ENCODE measurements at regions not wholly inside any gene's neighbourhood (a gene's known extent, or its start where the extent isn't known, plus 50 kb on each side); places are given as distances from the start of the nearest gene placed in this dataset.

DNA sequence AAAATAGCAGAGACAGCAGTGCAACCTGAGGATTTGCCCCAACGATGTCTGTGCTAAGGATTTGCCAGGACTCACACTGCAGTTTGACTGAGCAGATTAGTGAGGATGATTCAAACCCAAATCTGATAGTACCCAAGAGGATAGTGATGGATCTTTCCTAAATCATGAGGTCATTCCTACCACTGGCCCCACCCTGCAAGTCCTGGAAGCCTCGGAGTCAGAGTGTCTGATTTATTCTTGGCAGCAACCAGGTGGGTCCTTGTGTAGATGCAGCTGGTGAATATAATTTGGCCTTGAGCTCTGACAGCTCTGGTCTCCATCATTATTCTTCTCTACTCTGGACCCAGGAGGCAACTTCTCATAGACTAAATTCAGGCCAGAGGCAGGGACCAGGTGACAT lies 179.3 kb upstream of the RAG2 start:
- POLR2A ChIA-PET = no interaction called here
- CTCF ChIA-PET = no interaction called here
- DNase-seq (ENCODE audit: extremely low spot score) = no peak
- TF ChIP-seq FOXK2 (IDR thresholded peaks at IDR 0.05) (no peak), NFRKB (IDR thresholded peaks at IDR 0.05) (no peak), HDGF (IDR thresholded peaks at IDR 0.05; ENCODE audit: borderline replicate concordance) (no peak), L3MBTL2 (conservative IDR thresholded peaks at IDR 0.05) (no peak), SP1 (IDR thresholded peaks at IDR 0.05) (no peak), FOXM1 (IDR thresholded peaks at IDR 0.05; ENCODE audit: borderline replicate concordance) (no peak), LEF1 (IDR thresholded peaks at IDR 0.05; ENCODE audit: borderline replicate concordance) (no peak), ZNF384 (IDR thresholded peaks at IDR 0.05) (no peak), CTBP1 (IDR thresholded peaks at IDR 0.05; ENCODE audit: borderline replicate concordance) (no peak), BHLHE40 (IDR thresholded peaks at IDR 0.05; ENCODE audit: borderline replicate concordance) (no peak), TARDBP (IDR thresholded peaks at IDR 0.05) (no peak), SUZ12 (IDR thresholded peaks at IDR 0.05) (no peak), FOXA1 (IDR thresholded peaks at IDR 0.05) (no peak), ELF4 (IDR thresholded peaks at IDR 0.05) (no peak), ARNT (IDR thresholded peaks at IDR 0.05) (no peak)
- TF ChIP-seq, protein P1, sequence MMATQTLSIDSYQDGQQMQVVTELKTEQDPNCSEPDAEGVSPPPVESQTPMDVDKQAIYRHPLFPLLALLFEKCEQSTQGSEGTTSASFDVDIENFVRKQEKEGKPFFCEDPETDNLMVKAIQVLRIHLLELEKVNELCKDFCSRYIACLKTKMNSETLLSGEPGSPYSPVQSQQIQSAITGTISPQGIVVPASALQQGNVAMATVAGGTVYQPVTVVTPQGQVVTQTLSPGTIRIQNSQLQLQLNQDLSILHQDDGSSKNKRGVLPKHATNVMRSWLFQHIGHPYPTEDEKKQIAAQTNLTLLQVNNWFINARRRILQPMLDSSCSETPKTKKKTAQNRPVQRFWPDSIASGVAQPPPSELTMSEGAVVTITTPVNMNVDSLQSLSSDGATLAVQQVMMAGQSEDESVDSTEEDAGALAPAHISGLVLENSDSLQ (IDR thresholded peaks at IDR 0.05) = no peak

DNA sequence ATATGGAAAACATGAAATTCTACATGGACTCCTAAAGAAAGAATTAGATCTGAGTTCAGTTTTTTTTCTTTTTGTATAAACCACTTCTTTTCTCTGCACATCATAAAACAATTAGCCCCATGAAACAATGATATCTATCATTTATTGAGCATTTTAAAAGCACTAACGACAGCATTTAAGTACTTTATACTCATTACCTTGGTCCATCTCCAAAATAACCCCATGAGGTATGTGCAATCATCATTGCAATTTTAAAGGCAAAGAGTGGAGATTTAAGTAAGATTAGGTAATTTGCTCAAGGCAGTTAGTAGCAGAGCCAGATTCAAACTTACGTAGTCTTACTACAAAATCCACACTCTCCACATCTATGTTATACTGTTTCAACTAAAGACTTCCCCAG lies 177.7 kb upstream of the RAG2 start:
- ChIA-PET CTCF (no interaction called here), POLR2A (no interaction called here)
- no peak for TF ChIP-seq ZNF384 (IDR thresholded peaks at IDR 0.05)
- TF ChIP-seq ELF4 (IDR thresholded peaks at IDR 0.05) = no peak
- no peak for TF ChIP-seq FOXA1 (IDR thresholded peaks at IDR 0.05)
- TF ChIP-seq, protein P1 (IDR thresholded peaks at IDR 0.05) = no peak
- DNase-seq (ENCODE audit: extremely low spot score) = no peak

DNA sequence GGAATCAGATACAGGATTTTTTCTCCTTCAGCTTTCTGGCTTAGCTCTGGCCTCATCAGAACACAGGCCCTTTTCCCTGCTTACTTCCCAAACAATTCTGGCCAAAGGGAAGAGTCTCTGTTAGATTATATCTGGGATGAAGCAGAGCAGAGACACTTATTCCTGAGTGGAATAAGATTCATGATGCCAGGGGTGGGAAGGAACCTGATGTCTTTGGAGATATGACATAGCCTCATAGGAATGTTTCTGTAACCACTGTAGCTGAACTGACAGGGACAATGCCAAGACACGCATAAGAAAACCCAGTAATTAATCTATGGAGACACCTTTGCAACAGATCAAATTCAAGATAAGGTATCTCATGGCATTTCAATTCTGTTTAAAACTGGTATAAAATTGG lies 177.1 kb upstream of the RAG2 start:
- CTCF ChIA-PET = interaction anchor here (1.2 kb wide), 1 partner anchor 28 kb away, joined by 3 read pairs; no protein-coding TSS in a partner anchor
- no peak for TF ChIP-seq FOXM1 (IDR thresholded peaks at IDR 0.05; ENCODE audit: borderline replicate concordance)
- TF ChIP-seq SP1 (IDR thresholded peaks at IDR 0.05) = no peak
- TF ChIP-seq FOXA1 (IDR thresholded peaks at IDR 0.05) = no peak
- no peak for TF ChIP-seq ARNT (IDR thresholded peaks at IDR 0.05)
- no peak for TF ChIP-seq HDGF (IDR thresholded peaks at IDR 0.05; ENCODE audit: borderline replicate concordance)
- TF ChIP-seq CTBP1 (IDR thresholded peaks at IDR 0.05; ENCODE audit: borderline replicate concordance) = no peak
- no peak for TF ChIP-seq TARDBP (IDR thresholded peaks at IDR 0.05)
- DNase-seq (ENCODE audit: extremely low spot score) = no peak
- POLR2A ChIA-PET = no interaction called here

DNA sequence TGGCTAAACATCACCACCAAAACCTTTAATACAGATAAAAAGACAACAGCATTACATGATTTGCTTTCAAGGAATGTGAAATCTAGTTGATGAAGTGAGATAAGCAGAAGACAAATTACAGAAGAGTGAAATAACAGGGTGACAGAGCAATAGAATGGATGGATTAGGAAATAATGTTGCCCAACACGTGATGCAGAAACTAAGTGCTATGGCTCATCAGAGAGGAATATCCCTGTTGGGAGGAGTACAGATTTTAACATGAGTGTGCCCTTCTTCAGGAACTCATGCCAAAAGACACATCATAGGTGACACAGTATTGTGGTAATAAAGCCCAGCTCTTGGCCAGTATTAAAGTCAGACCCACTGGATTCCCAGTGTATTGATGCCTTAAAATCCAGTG lies 176.6 kb upstream of the RAG2 start:
- POLR2A ChIA-PET = no interaction called here
- CTCF ChIA-PET = interaction anchor here (1.2 kb wide), 1 partner anchor 28 kb away, joined by 3 read pairs; no protein-coding TSS in a partner anchor
- TF ChIP-seq NFRKB (IDR thresholded peaks at IDR 0.05) = no peak
- DNase-seq (ENCODE audit: extremely low spot score) = no peak

DNA sequence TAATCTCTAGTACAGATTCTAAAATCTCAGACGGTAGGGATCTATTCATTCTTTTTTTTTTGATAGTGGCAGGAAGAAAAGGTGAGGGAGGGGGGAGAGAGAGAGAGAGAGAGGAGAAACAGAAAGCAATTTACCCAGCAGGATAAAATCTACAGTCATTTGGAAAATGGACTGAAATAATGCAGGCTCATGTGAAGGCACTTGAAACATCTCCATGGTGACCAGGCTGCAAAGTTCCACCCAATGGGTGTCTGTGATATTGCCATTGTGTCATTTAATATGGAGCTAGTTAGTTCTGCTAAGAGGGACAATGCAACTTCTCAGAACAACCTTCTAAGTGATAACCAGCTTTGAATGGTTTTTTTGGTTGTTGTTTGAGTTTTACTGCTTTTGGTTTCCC lies 165.2 kb upstream of the RAG2 start:
- no peak for TF ChIP-seq TARDBP (IDR thresholded peaks at IDR 0.05)
- TF ChIP-seq FOXM1 (IDR thresholded peaks at IDR 0.05; ENCODE audit: borderline replicate concordance) = no peak
- no peak for TF ChIP-seq FOXA1 (IDR thresholded peaks at IDR 0.05)
- TF ChIP-seq SUZ12 (IDR thresholded peaks at IDR 0.05) = no peak
- no peak for TF ChIP-seq ARNT (IDR thresholded peaks at IDR 0.05)
- TF ChIP-seq HDGF (IDR thresholded peaks at IDR 0.05; ENCODE audit: borderline replicate concordance) = no peak
- no peak for TF ChIP-seq SP1 (IDR thresholded peaks at IDR 0.05)
- TF ChIP-seq CTBP1 (IDR thresholded peaks at IDR 0.05; ENCODE audit: borderline replicate concordance) = no peak
- no peak for TF ChIP-seq ZNF384 (IDR thresholded peaks at IDR 0.05)
- no peak for TF ChIP-seq LEF1 (IDR thresholded peaks at IDR 0.05; ENCODE audit: borderline replicate concordance)
- no peak for TF ChIP-seq FOXK2 (IDR thresholded peaks at IDR 0.05)
- TF ChIP-seq, protein P1 (IDR thresholded peaks at IDR 0.05) = no peak
- no peak for TF ChIP-seq BHLHE40 (IDR thresholded peaks at IDR 0.05; ENCODE audit: borderline replicate concordance)
- ChIA-PET POLR2A (no interaction called here), CTCF (no interaction called here)
- no peak for DNase-seq (ENCODE audit: extremely low spot score)

DNA sequence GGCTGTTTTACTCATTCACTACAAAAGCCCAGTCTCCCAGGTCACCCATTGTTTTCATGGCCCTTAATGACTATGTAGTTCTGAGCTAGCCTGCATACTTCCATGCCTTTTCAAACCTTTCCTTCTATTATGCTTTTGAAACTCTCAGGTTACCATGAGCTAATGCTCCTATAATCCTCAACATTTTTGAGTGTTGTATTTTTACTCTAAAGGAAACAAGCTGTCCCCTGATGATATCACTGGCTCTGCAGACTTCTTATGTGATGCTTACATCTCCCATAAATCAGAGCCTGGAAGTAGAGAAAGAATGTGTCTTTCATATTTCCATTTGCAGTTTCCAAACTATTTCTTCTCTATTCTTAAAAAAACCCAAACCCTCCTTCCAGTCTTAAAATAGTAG lies 159.0 kb upstream of the RAG2 start:
- CTCF ChIA-PET = interaction anchor here (0.5 to 0.6 kb wide), 2 partner anchors 61 to 247 kb away, joined by 3 read pairs; no protein-coding TSS in a partner anchor
- POLR2A ChIA-PET = no interaction called here
- TF ChIP-seq ARNT (IDR thresholded peaks at IDR 0.05) = no peak
- no peak for TF ChIP-seq SUZ12 (IDR thresholded peaks at IDR 0.05)
- TF ChIP-seq ELF4 (IDR thresholded peaks at IDR 0.05) = no peak
- TF ChIP-seq LEF1 (IDR thresholded peaks at IDR 0.05; ENCODE audit: borderline replicate concordance) = no peak
- TF ChIP-seq BHLHE40 (IDR thresholded peaks at IDR 0.05; ENCODE audit: borderline replicate concordance) = no peak
- no peak for TF ChIP-seq FOXA1 (IDR thresholded peaks at IDR 0.05)
- no peak for TF ChIP-seq ZNF384 (IDR thresholded peaks at IDR 0.05)
- TF ChIP-seq L3MBTL2 (conservative IDR thresholded peaks at IDR 0.05) = no peak
- no peak for TF ChIP-seq SP1 (IDR thresholded peaks at IDR 0.05)
- TF ChIP-seq, protein P1 (IDR thresholded peaks at IDR 0.05) = no peak
- no peak for TF ChIP-seq FOXM1 (IDR thresholded peaks at IDR 0.05; ENCODE audit: borderline replicate concordance)
- no peak for TF ChIP-seq HDGF (IDR thresholded peaks at IDR 0.05; ENCODE audit: borderline replicate concordance)
- no peak for DNase-seq (ENCODE audit: extremely low spot score)
